ENCODE measurements at regions not wholly inside any gene's neighbourhood (a gene's known extent, or its start where the extent isn't known, plus 50 kb on each side); places are given as distances from the start of the nearest gene placed in this dataset.

DNA sequence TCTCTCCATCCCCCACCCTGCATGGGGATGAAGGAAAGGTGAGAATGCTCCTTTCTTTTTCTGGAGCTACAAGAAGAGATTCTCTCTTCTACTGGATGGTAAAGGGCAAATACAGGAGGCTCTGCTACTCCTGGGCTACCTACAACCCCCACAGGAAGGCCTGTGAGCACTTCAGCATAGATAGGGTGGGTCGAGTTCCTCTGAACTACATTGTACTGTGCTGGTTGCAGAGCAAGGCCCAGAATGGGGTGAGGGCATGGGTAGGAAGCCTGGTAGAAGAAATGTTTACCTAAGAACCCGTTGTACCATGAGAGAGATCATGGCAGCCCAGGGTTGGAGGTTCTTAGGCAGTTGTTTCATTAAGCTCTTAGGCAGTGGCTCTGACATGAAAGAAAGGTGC is 510.4 kb downstream of the MID1IP1 start:
- no peak overlapping the region for H3K9ac ChIP-seq (ENCODE audit: low read depth, low read length)
- H3K36me3 ChIP-seq (ENCODE audit: insufficient read depth, low read length) = no peaks in the 10 kb centered on the region
- no peaks in the 10 kb centered on the region for H3K27me3 ChIP-seq (ENCODE audit: insufficient read depth, low read length)
- no peaks in the 10 kb centered on the region for H3K9me3 ChIP-seq (ENCODE audit: insufficient read depth, low read depth, low read length)
- 96% methylated on average over 2 of the region's 2 CpGs for WGBS
- no peak overlapping the region for H3K4me3 ChIP-seq (ENCODE audit: low read length)
- H3K27ac ChIP-seq (ENCODE audit: low read depth, low read length) = no peak overlapping the region
- H3K4me1 ChIP-seq (ENCODE audit: insufficient read depth, low read length) = no peaks in the 10 kb centered on the region

DNA sequence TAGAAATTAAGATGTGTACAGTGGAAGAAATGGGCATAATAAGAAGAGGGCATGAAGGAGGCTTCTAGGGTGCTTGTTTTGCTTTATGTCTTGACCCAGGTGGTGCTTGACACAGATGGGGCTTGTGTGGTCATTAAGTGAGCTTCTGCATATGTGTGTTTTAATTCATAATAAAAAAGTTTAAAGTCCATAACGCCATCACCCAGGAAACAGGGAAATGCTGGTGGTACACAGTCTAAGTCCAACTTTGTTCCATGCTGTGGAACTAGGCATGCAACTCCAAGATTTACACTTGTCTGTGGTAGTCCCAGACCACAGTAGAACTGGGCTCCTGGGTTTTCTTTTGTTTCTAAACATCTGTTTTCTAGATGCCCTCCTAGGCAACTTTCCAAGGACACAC is 511.9 kb downstream of the MID1IP1 start:
- H3K9ac ChIP-seq (ENCODE audit: low read depth, low read length) = no peak overlapping the region
- H3K27me3 ChIP-seq (ENCODE audit: insufficient read depth, low read length) = no peaks in the 10 kb centered on the region
- no peaks in the 10 kb centered on the region for H3K4me1 ChIP-seq (ENCODE audit: insufficient read depth, low read length)
- no peak overlapping the region for H3K27ac ChIP-seq (ENCODE audit: low read depth, low read length)
- H3K9me3 ChIP-seq (ENCODE audit: insufficient read depth, low read depth, low read length) = no peaks in the 10 kb centered on the region
- 93% methylated on average over 1 of the region's 1 CpG for WGBS
- H3K36me3 ChIP-seq (ENCODE audit: insufficient read depth, low read length) = no peaks in the 10 kb centered on the region
- no peak overlapping the region for H3K4me3 ChIP-seq (ENCODE audit: low read length)

GRCh38 chrX:39318506-39319343 is 517.5 kb downstream of the MID1IP1 start:
- no peaks in the 10 kb centered on the region for H3K27me3 ChIP-seq (ENCODE audit: insufficient read depth, low read length)
- no peak overlapping the region for H3K9ac ChIP-seq (ENCODE audit: low read depth, low read length)
- H3K4me1 ChIP-seq (ENCODE audit: insufficient read depth, low read length) = no peaks in the 10 kb centered on the region
- H3K27ac ChIP-seq (ENCODE audit: low read depth, low read length) = no peak overlapping the region
- no peaks in the 10 kb centered on the region for H3K36me3 ChIP-seq (ENCODE audit: insufficient read depth, low read length)
- H3K4me3 ChIP-seq (ENCODE audit: low read length) = no peak overlapping the region
- 92% methylated on average over 6 of the region's 6 CpGs for WGBS
- H3K9me3 ChIP-seq (ENCODE audit: insufficient read depth, low read depth, low read length) = no peaks in the 10 kb centered on the region

- Histone ChIP-seq H3K4me3 (ENCODE audit: low read length) (no peak overlapping the region), H3K36me3 (ENCODE audit: insufficient read depth, low read length) (no peaks in the 10 kb centered on the region), H3K4me1 (ENCODE audit: insufficient read depth, low read length) (no peaks in the 10 kb centered on the region), H3K9me3 (ENCODE audit: insufficient read depth, low read depth, low read length) (no peaks in the 10 kb centered on the region), H3K27ac (ENCODE audit: low read depth, low read length) (no peak overlapping the region), H3K27me3 (ENCODE audit: insufficient read depth, low read length) (no peaks in the 10 kb centered on the region), H3K9ac (ENCODE audit: low read depth, low read length) (no peak overlapping the region)
- WGBS = 96% methylated on average over 1 of the region's 1 CpG
Observed at GRCh38 chrX:39320165-39320564, 518.9 kb downstream of the MID1IP1 start.

DNA sequence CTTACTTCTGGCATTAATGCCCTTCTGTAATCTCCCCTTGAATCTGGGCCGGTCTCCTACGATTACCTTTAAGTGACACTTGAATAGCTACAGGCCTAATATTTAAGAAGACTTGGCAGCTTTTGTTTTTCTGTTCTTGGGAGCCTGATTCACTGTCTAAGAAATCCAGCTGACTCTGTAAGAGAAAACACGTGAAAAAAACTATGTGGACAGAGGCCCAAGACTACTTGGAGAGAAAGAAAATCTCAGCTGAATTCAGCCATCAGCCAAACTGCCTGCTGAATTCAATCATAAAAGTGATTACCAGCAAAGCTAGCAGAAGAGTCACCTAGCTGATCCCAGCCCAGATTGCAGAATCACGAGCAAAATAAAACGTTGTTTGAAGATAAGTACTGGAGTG is 521.2 kb downstream of the MID1IP1 start:
- WGBS = 93% methylated on average over 5 of the region's 5 CpGs
- no peak overlapping the region for H3K4me3 ChIP-seq (ENCODE audit: low read length)
- no peak overlapping the region for H3K9ac ChIP-seq (ENCODE audit: low read depth, low read length)
- H3K36me3 ChIP-seq (ENCODE audit: insufficient read depth, low read length) = no peaks in the 10 kb centered on the region
- H3K27me3 ChIP-seq (ENCODE audit: insufficient read depth, low read length) = no peaks in the 10 kb centered on the region
- H3K4me1 ChIP-seq (ENCODE audit: insufficient read depth, low read length) = no peaks in the 10 kb centered on the region
- no peaks in the 10 kb centered on the region for H3K9me3 ChIP-seq (ENCODE audit: insufficient read depth, low read depth, low read length)
- no peak overlapping the region for H3K27ac ChIP-seq (ENCODE audit: low read depth, low read length)

GRCh38 chrX:39324233-39324930 is 523.1 kb downstream of the MID1IP1 start:
- 100% methylated on average over 1 of the region's 2 CpGs for WGBS
- Histone ChIP-seq H3K36me3 (ENCODE audit: insufficient read depth, low read length) (no peaks in the 10 kb centered on the region), H3K9me3 (ENCODE audit: insufficient read depth, low read depth, low read length) (no peaks in the 10 kb centered on the region), H3K9ac (ENCODE audit: low read depth, low read length) (no peak overlapping the region), H3K4me1 (ENCODE audit: insufficient read depth, low read length) (no peaks in the 10 kb centered on the region), H3K4me3 (ENCODE audit: low read length) (no peak overlapping the region), H3K27ac (ENCODE audit: low read depth, low read length) (no peak overlapping the region), H3K27me3 (ENCODE audit: insufficient read depth, low read length) (no peaks in the 10 kb centered on the region)

- no peak overlapping the region for H3K27ac ChIP-seq (ENCODE audit: low read depth, low read length)
- H3K36me3 ChIP-seq (ENCODE audit: insufficient read depth, low read length) = no peaks in the 10 kb centered on the region
- 95% methylated on average over 7 of the region's 7 CpGs for WGBS
- H3K4me1 ChIP-seq (ENCODE audit: insufficient read depth, low read length) = no peaks in the 10 kb centered on the region
- no peaks in the 10 kb centered on the region for H3K9me3 ChIP-seq (ENCODE audit: insufficient read depth, low read depth, low read length)
- H3K27me3 ChIP-seq (ENCODE audit: insufficient read depth, low read length) = no peaks in the 10 kb centered on the region
- no peak overlapping the region for H3K9ac ChIP-seq (ENCODE audit: low read depth, low read length)
- no peak overlapping the region for H3K4me3 ChIP-seq (ENCODE audit: low read length)
Observed at GRCh38 chrX:39327255-39327654, 526.0 kb downstream of the MID1IP1 start.

DNA sequence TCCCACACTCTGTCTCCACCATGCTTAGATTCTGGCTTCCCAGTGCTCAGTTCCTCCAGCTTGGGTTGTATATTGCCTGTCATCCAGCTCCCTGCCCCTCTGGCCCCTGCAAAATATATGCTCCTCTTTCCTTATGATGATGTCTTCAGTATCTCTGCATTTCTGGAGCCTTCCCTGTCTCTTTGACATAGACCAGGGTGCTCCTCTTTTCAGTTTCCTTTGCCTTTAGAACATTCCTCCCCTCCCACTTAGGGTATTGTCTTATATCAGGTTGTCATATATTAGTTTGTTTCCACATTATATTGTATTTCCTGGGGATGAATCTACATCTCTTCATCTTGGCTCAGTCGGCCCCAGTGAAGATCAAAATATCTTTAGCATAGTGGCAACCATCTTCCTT is 526.4 kb downstream of the MID1IP1 start:
- no peaks in the 10 kb centered on the region for H3K9me3 ChIP-seq (ENCODE audit: insufficient read depth, low read depth, low read length)
- H3K9ac ChIP-seq (ENCODE audit: low read depth, low read length) = no peak overlapping the region
- no peaks in the 10 kb centered on the region for H3K36me3 ChIP-seq (ENCODE audit: insufficient read depth, low read length)
- H3K27ac ChIP-seq (ENCODE audit: low read depth, low read length) = no peak overlapping the region
- no peaks in the 10 kb centered on the region for H3K4me1 ChIP-seq (ENCODE audit: insufficient read depth, low read length)
- H3K4me3 ChIP-seq (ENCODE audit: low read length) = no peak overlapping the region
- 100% methylated on average over 1 of the region's 1 CpG for WGBS
- H3K27me3 ChIP-seq (ENCODE audit: insufficient read depth, low read length) = no peaks in the 10 kb centered on the region

- H3K27me3 ChIP-seq (ENCODE audit: insufficient read depth, low read length) = no peaks in the 10 kb centered on the region
- H3K27ac ChIP-seq (ENCODE audit: low read depth, low read length) = no peak overlapping the region
- no peak overlapping the region for H3K4me3 ChIP-seq (ENCODE audit: low read length)
- no peaks in the 10 kb centered on the region for H3K4me1 ChIP-seq (ENCODE audit: insufficient read depth, low read length)
- WGBS = 94% methylated on average over 4 of the region's 4 CpGs
- H3K9ac ChIP-seq (ENCODE audit: low read depth, low read length) = no peak overlapping the region
- no peaks in the 10 kb centered on the region for H3K9me3 ChIP-seq (ENCODE audit: insufficient read depth, low read depth, low read length)
- H3K36me3 ChIP-seq (ENCODE audit: insufficient read depth, low read length) = no peaks in the 10 kb centered on the region
Observed at GRCh38 chrX:39328661-39329060, 527.4 kb downstream of the MID1IP1 start.

- H3K9me3 ChIP-seq (ENCODE audit: insufficient read depth, low read depth, low read length) = no peaks in the 10 kb centered on the region
- no peaks in the 10 kb centered on the region for H3K27me3 ChIP-seq (ENCODE audit: insufficient read depth, low read length)
- WGBS = 93% methylated on average over 4 of the region's 4 CpGs
- no peak overlapping the region for H3K4me3 ChIP-seq (ENCODE audit: low read length)
- H3K27ac ChIP-seq (ENCODE audit: low read depth, low read length) = no peak overlapping the region
- no peak overlapping the region for H3K9ac ChIP-seq (ENCODE audit: low read depth, low read length)
- no peaks in the 10 kb centered on the region for H3K4me1 ChIP-seq (ENCODE audit: insufficient read depth, low read length)
- H3K36me3 ChIP-seq (ENCODE audit: insufficient read depth, low read length) = no peaks in the 10 kb centered on the region
Observed at GRCh38 chrX:39331082-39331704, 529.9 kb downstream of the MID1IP1 start.

DNA sequence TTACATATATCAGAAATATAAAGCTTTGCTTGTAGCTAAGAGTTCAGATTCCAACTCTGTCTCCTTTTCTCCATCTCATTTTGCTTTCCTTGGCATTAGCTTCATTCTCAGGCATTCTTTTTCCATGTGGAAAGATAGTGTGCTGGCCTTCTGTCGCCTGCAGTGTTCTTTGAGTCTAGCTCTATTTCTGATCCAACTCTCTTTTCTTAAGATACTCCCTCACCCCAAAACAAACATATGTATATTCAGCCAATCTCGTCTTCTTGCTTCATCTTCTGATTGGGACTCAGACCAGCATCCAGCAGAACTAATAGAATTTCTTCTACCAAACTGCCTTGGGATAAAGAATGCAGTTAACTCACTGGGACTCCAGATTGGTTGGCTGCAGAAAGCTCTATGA is 532.2 kb downstream of the MID1IP1 start:
- no peaks in the 10 kb centered on the region for H3K36me3 ChIP-seq (ENCODE audit: insufficient read depth, low read length)
- H3K4me3 ChIP-seq (ENCODE audit: low read length) = no peak overlapping the region
- no peaks in the 10 kb centered on the region for H3K27me3 ChIP-seq (ENCODE audit: insufficient read depth, low read length)
- no peak overlapping the region for H3K9ac ChIP-seq (ENCODE audit: low read depth, low read length)
- no peaks in the 10 kb centered on the region for H3K4me1 ChIP-seq (ENCODE audit: insufficient read depth, low read length)
- H3K9me3 ChIP-seq (ENCODE audit: insufficient read depth, low read depth, low read length) = no peaks in the 10 kb centered on the region
- 77% methylated on average over 2 of the region's 2 CpGs for WGBS
- H3K27ac ChIP-seq (ENCODE audit: low read depth, low read length) = no peak overlapping the region

Data from HUES64 (cell line).